GM18517 (cell line): ENCODE measurements at regions not wholly inside any gene's neighbourhood (a gene's known extent, or its start where the extent isn't known, plus 50 kb on each side); places are given as distances from the start of the nearest gene placed in this dataset.
A peak's percentile ranks its signal among the peaks of the same experiment; 100 is the strongest.

Experiments used
- ATAC-seq: cut with Tn5 transposase; IDR thresholded peaks from one replicate; pipeline ENCODE4 v1.9.1; 2021; ENCODE audit warnings: mild to moderate bottlenecking, moderate library complexity; ENCODE audit not compliant: unreplicated experiment

DNA sequence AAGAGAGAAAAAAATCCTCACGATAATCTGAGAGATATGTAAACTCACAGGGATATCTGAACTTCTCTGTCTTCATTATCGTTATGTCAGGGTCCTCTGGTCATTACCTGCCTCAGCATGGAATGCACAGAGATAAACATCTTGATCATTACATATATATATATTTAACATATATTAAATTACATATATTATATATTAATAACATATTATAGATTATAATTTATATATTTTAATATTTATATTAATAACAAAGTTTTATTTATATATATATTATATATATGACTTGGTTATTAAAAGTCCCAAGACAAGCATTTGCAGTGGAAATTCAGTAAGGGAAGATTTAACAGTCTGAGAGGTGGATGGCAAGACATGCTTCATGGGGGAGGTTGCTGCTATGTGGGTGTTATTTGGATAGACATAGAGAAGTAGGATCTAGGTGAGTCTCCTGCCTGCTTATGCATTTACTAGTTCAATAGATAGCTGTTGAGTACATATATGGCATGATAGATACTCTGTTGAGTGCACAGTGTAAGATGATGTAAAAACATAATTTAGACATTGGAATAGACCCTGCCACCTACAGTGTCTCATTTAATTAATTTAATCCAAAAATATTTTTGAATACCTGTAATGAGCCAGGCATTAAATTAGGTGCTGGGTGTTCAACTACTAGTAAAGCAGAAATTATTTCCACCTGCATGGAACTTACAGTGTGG is 255.2 kb downstream of the RAD51AP2 start:
- no peak for ATAC-seq

DNA sequence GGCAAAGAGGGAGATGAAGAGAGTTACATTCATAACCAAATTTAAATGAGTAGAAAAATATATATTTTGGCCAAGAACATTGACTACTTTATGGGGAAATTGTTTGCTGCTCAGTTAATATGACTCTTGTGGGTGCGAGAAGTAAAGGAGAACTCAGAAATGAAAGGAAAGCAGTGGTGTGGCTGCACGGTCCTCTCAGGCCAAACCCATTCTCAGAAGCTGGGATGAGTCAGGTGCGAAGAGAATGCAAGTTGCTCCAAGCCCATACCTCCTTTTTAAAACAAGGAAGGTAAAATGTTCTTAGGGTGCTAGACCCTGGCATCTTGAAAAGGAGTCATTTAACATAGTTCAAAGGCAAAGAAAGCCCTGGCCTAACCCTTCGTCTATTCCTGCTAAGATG is 258.6 kb downstream of the RAD51AP2 start:
- no peak for ATAC-seq

DNA sequence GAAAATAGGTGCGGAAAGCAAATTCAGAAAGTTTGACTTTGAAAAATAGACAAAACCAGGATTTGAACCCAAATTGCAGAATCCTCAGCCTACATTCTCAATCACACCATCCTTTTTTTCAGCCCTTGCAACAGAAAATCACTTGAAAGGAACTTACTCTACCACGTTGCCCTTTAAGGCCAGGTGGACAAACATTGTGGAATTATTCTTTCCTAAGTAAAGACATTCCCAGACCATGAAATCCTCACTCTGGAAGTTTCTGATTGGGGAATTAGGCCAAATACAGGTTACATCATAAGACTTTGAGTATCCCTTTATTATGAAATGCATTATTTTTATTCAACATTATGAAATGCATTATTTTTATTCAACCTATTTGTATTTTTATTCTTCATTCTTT is 259.4 kb downstream of the RAD51AP2 start:
- no peak for ATAC-seq

DNA sequence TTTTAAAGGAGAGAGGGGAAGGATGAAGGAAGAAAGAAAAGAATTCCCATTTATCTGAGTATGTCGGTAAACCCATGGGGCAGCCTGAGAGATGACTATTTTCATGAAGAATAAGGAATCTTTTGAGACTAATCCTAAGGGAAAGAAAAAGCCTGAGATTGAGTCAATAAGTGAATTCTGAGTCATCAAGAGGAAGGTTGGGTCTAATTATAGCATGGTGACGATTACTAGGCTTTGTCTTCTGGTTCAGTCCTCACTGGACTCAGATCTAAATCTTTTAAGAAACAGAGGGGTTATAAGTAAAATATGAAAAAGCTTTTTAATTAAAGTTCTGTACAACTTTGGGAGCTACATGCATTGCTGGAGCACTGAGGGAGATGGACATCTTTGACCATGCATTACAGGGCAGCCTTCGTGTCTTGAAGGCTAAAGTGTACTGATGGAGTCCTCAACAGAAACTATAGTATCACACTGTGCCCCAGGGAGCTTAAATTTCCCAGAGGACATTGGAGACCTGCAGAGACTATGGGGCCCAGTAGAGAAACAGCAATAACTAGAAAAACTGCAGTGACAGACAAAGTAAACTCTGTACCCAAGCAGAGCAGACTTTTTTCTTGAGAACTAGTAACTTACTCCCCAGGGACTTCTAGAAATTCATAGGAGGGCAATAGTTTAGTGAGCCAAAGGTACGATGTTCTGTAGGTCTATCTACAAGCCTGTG is 260.9 kb downstream of the RAD51AP2 start:
- ATAC-seq: peak; percentile 56

DNA sequence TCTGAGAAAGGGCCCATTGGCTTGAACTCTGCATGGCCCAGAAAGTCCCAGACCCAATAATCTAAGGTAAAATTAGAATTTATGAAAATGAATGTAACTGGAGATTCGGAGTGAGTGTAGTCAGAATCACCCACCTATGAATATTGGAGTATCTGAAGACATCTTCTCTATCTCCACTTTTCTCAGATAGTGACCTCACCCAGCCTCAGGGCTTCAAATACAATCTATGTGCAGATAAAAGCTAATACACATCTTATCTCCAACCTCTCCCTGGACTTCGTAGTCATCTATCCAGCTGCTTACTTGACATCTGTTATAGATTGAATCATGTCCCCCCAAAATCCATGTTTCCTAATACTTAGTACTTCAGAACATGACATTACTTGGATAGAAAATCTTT is 263.2 kb downstream of the RAD51AP2 start:
- no peak for ATAC-seq

DNA sequence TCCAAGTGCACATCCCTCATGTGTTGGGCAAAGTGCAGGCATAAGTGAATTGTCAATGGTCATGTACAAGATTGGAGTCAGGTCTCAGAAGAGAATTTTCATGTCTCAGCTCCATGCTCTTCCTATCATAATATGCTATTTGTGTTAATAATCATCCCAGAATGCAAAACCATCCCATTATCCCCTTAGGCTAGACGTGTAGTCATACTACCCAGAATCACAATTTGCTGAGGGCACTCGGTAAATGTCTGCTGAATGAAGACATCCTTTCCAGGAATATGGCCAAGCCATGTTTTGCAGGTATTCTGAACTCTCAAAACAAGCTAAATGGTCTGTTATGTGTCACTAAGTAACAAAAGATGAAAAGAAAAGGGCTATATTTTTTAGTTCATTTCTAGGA is 263.8 kb downstream of the RAD51AP2 start:
- ATAC-seq: no peak

DNA sequence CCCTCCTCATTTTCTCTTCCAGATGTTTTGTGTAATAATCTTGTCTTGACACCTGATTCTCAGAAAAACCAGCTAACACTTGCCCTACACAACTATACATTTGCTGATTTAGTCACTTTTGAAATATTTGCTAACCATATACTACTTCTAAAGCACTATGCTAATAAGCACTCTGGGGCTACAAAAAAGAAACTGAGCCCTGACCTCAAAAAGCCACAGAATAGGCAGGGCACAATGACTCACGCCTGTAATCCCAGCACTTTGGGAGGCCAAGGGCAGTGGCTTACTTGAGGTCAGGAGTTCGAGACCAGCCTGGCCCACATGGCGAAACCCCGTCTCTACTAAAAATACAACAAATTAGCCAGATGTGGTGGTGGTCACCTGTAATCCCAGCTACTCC is 266.0 kb downstream of the RAD51AP2 start:
- ATAC-seq: no peak

DNA sequence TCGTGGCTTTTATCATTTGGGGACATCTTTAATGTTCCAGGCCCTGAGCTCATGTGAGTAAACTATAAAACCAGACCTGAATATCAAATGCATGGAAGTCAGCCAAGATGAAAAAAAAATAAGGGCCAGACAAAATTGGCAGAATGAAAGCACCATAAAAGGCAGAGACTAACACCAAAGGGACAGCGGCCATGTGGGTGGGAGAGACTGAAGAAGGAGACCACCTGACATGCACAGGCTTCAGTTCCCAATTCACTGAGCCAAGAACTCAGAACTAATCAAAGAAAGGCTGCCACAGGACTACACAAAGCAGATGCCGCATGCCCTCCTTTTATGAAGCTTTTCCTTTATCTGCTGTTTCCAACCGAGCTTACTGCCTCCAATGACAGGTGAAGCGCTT is 267.1 kb downstream of the RAD51AP2 start:
- ATAC-seq: no peak

DNA sequence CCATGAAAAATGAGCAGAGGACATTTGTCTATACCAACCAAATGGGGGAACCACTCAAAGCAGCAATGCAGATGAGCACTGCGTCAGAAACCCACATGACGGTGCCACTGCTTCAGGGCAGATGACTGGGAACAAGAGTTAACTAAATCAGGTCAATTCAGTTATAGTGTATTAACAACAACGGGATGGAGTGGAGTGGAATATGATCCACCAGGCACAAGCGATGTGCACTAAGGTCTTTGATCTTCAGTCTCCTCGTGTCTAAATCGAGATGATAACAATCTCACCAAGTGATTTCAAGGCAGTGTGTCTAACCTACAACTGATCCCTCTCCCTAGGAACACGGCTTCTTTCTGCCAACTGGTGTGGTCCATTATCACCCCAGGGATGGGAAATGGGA is 269.0 kb downstream of the RAD51AP2 start:
- no peak for ATAC-seq

DNA sequence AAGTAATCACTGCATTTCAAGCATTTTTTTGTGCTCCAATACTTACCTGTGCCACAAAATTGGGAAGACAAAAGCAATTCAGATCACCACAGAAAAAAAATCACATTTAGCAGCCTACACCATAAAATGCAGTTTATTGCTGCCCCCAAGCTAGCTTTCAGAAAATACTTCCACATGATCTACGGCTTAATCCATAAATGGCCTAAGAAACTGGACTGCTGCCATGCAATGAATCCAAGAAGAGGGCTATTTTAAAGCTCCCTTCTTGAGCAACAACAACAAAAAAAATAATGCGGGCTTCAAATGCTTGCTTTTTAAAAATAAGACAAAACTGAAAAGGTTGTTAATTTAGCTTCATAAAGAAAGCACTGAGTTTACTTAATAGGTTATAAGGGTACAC is 272.3 kb downstream of the RAD51AP2 start:
- no peak for ATAC-seq

DNA sequence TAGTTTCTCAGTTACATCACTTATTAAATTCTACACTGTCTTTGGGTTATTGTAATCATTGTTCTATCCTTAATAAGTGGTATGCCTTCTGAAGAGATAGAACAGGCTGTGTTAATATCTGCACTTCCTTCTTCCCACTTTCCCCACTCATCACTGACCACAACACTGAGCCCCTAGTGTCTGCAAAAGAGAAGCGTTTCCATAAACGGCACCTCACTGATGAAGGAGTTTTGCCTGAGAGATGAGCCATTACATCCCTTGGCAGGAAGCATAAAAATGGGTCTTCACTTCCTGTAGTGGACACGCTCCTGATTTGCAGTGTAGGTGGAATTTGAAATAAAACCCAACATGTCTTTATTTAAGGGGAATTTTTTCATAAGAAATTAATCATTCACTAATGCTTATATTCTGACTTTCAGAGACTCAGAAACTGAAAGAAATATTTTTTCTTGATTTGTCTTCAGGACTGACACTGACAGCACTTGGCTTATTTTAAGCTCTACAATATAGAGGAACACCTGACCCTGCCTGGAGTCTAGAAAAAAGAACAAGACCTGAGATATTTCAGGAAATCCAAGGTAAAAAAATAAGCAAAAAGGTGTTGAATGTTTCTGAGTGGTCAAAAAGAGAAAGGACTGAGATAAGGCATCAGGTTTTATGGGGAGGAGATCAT is 275.3 kb downstream of the RAD51AP2 start:
- ATAC-seq: no peak

DNA sequence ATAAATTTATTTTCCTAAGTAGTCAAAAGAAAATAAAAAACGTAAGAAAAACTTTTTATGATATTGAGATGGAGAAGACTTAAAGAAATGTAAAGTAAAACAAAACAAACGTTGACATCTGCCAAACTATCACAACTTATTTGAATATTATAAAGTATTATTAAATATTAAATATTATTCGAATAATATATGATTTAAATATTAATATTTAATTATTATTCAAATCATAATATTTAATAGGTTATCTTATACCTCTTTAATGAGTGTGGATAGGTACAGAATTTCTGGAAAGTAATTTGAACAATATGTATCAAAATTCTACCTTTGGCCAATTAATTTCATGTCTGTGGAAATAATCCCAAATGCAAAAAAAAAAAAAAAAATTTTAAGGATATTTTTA is 278.7 kb downstream of the RAD51AP2 start:
- ATAC-seq: no peak

DNA sequence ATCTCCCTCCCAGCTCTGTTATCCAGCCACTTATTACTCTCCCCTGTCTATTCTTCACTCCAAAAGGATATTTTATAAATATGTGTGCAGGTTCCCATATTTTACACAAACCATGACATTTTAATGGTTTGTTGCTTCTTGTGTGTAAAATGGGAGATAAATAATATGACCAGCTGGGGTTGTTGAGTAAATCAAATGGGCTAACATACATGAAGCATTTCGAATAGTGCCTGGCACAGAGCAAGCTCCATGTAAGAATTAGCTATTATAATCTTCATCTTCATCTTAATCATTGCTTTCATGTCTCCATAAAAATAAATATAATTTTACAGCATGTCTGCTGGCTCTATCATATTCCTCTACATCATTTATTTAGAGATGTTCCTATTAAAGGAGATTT is 283.1 kb downstream of the RAD51AP2 start:
- no peak for ATAC-seq

DNA sequence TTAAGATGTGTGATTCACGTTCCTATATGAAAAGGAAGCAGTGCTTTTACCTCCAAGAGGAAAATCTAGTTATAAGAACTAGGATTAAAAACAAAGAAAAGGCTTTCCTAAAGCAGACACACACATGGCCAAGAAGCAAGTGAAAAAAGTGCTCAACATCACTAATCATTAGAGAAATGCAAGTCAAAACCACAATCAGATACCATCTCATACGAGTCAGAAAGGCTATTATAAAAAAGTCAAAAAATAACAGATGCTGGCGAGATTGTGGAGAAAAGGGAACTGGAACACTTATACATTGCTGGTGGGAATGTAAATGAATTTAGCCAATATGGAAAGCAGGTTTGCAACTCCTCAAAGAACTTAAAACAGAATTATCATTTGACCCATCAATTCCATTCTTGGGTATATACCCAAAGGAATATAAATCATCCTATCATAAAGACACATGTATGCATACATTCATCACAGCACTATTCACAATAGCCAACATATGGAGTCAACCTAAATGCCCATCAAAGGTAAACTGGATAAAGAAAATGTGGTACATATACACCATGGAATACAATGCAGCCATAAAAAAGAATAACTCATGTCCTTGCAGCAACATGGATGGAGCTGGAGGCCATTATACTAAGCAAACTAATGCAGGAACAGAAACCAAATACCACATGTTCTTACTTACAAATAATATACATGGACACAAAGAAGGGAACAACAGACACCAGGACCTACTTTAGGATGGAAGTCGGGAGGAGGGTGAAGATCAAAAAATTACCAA is 285.3 kb downstream of the RAD51AP2 start:
- ATAC-seq: no peak

DNA sequence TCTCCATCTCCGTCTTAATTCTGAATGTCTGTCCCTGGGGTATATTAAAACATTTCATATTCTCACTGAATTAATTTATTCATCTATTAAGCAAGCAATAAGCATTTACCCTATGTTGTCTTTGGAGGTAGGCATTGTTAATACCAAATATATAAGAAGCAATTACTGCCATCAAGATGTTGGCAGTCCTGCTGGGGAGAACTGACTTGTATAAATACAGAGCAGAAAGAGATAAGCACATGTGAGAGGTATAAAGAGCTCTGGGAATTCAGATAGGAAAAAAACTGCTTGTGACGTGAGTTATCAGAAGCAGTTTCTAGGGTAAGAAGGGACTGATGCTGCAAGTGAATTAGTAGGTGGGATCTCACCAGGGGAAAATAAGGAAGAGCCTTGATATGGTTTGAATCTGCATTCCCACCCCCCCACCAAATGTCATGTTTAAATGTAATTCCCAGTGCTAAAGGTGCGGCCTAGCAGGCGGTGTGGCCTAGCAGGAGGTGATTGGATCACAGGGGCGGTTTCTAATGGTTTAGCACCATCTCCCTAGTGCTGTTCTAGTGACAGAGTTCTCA is 286.8 kb downstream of the RAD51AP2 start:
- no peak for ATAC-seq

DNA sequence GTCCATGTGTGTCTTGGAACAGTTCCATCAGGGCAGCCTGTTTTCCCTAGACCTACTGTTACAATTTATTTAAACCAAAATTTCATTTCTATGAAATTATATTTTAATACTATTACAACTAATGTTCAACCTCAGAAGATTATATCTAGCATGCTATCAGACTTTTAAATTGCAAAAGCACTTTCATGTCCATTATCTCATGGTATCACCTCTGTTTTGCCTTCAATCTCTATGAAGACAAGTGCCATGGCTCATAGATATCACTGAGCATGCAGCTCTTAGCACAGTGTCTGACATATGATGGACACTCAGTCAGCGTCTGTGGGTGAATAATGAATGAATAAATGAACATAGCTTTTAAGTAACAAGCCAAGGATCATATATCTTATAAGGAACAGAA is 288.8 kb downstream of the RAD51AP2 start:
- no peak for ATAC-seq

DNA sequence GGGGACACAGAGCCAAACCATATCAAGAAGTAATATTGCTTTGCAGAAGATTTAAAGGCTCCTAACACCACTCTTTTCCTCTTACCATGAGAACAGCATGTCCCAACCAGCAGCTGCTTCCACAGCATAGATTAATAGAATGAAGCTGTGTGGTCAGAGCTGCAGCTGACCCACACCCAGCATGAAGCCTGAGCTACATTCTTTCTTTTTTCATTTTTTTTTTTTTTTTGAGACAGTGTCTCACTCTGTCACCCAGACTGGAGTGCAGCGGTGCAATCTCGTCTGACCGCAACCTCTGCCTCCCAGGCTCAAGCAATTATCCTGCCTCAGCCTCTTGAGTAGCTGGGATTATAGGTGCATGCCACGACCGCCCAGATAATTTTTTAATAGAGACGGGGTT is 289.8 kb downstream of the RAD51AP2 start:
- ATAC-seq: no peak

DNA sequence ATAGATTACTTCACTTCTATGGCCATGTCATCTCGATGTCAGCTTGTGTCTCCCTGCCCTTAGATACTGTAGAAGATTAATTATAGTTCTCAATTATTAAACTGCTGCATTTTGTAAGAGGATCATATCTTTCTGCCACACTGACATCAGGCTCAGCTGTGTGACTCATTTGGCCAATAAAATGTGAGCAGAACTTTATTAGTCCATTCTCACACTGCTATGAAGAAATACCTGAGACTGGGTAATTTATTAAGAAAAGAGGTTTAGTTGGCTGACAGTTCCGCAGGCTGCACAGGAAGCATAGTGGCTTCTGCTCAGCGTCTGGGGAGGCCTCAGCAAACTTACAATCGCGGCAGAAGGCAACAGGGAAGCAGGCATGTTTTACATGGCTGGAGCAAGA is 290.4 kb downstream of the RAD51AP2 start:
- ATAC-seq: no peak

DNA sequence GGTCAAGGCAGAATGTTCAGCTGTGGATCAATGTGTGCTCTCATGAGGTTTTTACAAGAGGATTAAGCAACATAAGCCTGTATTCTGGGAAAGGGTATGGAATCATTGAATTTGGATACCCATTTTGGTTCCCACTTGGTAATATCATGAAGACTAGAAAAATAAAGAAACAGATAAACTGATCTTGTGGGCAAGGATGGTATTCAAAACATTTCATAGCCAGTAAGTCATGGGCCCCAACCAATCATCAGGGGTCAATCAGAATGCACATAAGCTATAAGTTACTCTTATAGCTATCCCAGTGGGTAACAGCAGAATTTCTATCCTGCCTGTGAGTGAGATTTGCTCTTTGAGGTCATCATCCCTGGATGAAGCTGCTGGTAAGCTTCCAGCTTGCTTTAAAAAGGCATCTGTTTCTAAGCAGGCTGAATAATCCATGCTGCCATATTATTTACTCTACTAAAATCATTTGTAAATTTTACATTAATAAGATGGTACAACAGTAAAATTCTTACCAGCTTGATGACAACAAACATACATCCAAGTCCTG is 291.2 kb downstream of the RAD51AP2 start:
- no peak for ATAC-seq

DNA sequence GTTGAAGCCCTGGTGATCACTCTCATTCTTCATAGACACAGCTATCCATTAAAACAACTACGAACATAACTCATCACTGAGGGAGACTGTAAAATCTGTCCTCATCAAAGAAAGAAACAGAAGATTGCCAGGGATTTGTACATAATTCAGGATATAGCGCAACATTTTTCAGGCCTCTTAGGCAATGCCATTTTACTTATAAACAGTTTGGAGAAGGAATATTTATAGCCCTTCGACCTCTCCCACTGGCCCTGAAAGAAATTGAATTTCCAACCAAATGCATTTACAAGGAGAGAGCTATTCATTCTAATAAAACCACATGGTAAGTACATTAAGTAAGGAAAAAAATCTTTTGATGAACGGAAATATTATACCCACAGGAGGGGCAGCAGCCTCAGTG is 295.0 kb downstream of the RAD51AP2 start:
- no peak for ATAC-seq

DNA sequence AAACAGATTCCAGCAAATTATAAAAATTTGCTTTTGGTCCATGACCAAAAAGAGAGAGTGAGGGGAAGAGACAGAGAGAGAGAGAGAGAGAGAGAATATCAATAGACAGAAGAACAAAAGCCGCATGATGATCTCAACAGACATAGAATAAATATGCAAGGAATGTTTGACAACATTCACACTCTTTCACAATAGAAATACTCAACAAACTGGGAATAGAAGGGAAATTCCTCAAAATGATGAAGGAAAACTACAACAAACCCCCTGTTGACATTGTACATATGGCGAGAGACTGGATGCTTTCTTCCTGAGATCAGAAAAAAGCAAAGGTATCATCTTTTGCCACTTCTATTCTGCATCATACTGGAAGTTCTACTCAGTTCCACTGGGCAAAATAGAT is 309.7 kb downstream of the RAD51AP2 start:
- ATAC-seq: no peak
